GM19372 (cell line): ENCODE measurements at regions not wholly inside any gene's neighbourhood (a gene's known extent, or its start where the extent isn't known, plus 50 kb on each side); places are given as distances from the start of the nearest gene placed in this dataset.
"Not testable (repeated sequence)": the region's sequence is repeated elsewhere in the genome, so short reads cannot be mapped to it uniquely, and the experiment has no call there.

Experiments used
- ATAC-seq: cut with Tn5 transposase; IDR thresholded peaks from one replicate; pipeline ENCODE4 v1.9.1; 2021; ENCODE audit warnings: mild to moderate bottlenecking, low read depth, moderate library complexity; ENCODE audit not compliant: unreplicated experiment

DNA sequence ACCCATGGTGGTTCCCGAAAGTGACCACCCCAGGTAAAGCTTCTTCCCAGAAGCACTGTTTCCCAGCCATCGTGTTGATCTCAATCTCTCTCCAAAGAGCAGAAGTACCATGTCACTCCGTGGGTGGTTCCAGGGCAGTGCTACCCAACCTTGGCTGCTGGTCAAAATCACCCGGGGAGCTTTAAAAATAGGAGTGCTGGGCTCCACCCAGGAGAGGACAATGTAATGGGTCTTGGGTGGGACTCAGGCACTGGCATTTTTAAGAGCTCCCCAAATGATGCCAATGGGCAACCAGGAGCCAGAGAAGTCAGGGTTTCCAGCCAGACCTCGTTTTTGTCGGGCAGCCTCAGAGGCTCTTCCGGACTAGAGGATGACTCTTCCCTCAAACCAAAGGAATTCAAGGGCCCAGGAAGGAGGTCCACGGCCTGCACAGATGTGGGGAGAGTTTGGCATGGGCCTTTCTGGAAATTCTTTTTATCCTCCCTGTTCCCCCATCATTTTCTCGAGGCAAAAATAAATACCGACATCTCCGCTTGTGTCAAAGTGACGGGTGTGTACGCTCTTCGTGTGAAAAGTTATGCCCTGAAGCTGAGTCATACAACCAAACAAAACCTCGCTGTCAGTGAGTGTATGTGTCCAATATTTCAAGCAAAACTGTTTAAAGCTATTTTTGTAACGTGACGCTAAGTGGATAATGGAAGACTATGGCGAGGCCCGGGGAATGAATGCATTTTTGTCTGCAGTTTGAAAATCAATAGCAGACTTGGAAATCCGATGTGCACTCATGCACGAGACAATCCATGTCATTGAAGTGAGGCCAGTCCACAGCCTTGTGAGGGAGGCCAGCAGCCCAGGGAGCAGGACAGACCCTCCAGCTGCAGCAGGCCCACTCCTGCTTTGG lies 364.1 kb downstream of the FOXL1 start:
- ATAC-seq, result no peak

DNA sequence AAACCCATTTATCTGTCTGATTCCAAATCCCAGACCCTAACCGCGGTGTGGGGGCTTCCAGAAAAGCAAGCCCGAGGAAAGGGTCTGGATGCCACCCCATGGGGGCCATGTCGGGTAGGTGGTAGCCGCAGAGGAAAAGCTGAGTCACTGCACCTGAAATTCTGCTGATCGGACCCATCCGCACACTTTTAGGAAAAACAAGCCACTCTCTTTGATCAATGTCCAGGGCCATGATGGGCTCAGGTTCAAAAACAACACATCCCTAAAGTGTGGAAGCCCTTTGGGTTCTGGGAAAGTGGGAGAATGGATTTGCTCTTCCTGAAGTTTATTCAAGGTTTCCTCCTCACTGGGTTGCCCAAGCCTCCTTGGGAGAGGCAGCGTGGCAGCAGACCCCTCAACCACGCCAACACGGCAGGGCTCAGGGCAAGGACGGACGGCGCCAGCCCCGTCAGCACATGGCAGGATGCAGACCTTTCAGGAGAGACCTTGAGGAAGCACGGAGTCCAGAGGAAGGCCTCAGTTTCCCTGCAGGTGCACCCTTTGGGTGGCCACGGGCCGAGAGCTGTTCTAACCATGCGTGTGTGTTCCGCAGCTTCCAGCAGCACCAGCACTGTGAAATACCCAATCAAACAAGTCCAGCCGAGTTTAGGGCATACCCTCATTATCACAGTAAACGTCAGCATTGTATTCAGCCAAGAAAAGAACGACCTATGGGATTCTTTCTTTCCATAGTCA lies 367.0 kb downstream of the FOXL1 start:
- no peak for ATAC-seq

- no peak for ATAC-seq
Observed at GRCh38 chr16:86946396-86946795, 368.0 kb downstream of the FOXL1 start.

- ATAC-seq, result no peak
Observed at GRCh38 chr16:86946981-86947380, 368.6 kb downstream of the FOXL1 start.

DNA sequence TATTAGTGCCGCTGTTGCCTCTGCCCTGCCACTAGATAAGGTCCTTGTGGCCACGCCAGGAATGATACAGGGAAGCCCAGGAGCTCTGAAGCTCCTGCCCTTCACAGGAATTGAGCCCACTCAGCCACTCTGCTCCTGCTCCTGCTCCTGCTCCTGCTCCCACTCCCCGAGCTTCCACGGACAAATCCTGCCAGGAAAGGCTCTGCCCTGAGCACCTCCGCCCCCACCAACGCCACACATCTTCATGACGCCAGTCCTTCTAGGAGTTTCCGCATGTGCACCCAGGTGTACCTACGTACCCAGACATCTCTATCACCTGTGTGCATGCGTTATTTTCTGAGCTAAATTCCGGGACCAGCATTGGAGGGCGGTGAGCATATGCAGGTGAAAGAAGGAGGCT lies 369.1 kb downstream of the C16orf95 start:
- ATAC-seq, result no peak

DNA sequence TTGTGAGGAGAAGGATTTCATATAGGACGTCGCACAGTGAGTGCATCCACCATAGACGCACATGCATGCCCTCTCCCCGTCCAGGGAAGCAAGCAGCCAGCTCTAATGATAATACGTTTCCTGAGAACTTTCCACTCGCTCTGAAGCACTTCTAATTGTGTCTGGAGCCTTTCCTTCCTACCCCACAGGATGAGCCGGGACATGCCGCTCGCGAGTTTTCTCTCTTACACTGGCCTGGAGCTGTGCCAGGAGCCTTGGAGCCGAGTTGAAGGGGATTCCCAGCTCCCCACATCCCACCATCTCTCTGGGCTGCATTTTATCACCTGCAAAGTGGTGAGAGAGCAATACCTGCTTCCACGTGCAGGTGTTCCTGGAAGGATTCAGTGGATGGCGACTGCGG lies 368.1 kb downstream of the C16orf95 start:
- no peak for ATAC-seq

GRCh38 chr16:86949630-86950029 lies 367.6 kb downstream of the C16orf95 start:
- ATAC-seq, result no peak

DNA sequence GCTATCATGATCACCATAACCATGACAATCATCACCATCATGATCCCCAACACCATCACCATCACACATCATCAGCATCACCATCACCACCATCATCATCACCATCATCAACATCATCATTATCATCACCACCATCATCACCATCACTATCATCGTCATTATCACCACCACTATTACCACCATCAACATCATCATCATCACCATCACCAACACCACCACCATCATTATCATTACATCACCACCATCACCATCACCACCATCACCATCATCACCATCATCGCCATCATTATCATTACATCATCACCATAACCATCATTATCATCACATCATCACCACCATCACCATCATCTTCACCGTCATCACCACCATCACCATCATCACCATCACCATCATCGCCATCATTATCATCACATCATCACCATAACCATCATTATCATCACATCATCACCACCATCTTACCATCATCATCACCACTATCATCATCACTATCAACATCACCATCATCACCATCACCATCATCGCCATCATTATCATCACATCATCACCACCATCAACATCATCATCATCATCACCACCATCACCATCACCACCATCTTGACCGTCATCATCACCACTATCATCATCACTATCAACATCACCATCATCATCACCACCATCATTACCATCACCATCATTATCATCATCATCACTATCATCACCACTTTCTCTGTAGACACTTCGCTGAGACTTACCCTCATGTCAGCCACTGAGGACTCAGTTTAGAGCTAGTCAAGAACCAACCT lies 366.0 kb downstream of the C16orf95 start:
- no peak for ATAC-seq

- no peak for ATAC-seq
Observed at GRCh38 chr16:86951831-86952598, 365.2 kb downstream of the C16orf95 start.

DNA sequence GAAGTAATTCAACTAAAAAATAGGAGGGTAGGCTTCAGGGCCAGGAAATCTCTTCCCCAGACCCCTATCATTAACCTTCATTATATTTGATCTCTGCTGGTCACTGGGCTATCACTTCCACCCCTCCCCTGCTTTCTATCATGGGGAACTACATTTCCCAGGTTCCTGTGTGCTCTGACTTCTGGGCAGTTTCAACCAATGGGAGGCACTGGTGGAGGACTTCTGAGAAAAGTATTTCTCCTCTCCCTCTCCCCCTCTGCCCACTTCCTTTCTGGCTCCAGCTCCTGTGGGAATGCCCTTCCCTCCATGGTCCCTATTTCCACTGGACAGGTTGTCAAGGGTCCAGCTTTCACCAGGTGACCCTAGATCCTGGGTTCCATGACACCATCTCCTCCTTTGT lies 364.4 kb downstream of the C16orf95 start:
- ATAC-seq, result no peak

DNA sequence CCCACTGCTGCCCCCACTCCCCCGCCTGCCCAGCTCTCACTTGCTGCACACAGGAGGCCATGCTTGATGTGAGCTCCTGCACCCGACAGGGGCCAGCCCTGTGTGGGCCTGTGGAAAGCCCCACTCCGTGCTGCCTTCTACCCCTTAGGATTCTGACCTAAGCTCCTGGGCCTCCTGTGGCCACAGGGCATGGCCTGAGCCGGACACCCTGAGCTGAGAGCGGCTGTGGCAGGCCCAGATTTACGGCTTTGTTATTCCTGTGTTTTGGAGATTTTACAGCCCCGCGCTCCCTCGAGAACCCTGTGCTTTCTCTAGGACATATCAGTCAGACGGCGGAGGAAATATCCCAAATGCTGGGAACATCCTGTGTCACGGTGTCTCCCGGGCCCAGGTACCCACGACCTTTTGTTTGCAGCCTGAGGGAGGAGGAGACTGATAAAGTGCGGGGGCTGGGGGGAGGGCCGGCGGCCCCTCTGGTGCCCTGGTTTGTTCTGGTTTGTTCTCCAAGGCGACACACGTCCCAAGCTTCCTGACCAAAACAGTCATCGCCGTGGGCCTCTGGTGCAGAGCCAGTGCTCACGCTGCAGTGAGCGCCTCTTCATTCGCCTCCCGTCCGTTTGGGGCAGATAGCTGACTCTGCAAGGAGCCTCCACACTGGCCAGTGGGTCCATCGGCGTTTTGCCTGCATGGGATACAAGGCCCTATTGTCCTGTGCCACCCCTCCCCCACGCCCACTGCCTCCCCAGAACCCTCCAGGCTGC lies 363.4 kb downstream of the C16orf95 start:
- no peak for ATAC-seq

- ATAC-seq, result no peak
Observed at GRCh38 chr16:86955136-86955855, 361.9 kb downstream of the C16orf95 start.

- ATAC-seq, result no peak
Observed at GRCh38 chr16:86956437-86956836, 360.8 kb downstream of the C16orf95 start.

- ATAC-seq, result not testable (repeated sequence)
Observed at GRCh38 chr16:86957662-86958198, 359.5 kb downstream of the C16orf95 start.

DNA sequence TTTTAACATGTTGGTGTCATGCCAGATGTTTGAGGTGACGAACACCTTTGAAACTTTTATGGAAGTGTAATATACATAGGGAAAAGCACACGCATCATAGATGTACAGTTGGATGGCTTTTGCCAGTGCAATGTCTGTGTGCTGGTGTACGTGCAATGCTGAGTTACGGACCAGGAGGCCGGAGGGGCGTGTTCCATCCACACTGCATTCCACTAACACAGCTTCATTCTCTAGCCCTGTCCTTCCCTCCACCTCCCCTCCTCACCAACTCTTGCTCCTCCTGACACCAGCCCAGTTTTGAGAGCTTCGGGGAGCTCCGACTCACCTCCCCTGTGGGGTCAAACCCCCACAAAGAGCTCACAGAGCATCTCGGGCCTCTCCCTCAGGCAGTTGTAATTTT lies 358.8 kb downstream of the C16orf95 start:
- ATAC-seq, result no peak

DNA sequence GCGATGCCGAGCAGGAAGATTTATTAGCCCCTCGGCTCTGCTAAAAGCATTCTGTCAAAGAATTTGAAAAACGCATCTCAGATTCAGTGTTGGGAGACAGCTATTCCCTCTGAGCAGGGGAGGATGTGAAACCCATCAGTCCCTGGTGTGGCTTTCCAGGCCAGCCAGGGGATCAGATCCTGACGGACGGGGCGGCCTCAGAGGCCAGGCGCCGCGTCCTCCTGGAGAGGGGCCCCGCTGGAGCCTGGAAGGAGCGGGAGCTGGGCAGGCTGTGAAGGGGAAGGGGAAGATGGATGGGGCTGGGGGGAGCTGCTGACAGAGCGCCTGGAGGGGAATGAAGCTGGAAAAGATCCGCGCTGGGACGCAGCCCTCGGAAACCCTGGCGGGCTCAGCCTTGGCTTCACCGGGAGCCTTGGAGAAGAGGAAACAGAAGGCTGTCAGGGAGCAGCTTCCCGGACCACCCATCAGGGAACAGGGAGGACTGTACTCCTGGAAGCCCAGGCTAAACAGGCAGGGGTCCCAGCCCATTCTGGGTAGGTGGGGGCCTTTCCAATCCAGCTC lies 358.0 kb downstream of the C16orf95 start:
- no peak for ATAC-seq

GRCh38 chr16:86959729-86960128 lies 357.5 kb downstream of the C16orf95 start:
- ATAC-seq, result no peak

DNA sequence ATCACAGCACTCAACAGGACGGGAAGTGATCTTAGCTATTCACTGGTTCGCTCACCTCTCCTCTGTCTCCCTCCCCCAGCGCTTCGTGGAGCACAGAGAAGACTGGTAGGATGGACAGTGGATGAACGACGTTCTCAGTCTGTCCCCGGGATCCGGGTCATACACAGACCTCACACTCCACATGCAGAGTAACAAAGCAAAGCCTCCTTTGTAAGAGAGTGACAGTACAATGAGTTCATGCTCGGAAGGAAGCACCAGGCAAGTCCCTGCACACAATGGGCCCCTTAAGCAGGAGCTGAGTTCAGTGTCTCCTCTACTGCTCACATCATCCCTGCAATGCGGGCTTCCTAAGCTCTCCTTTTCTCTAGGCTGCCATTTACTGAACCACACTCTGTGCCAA lies 356.9 kb downstream of the C16orf95 start:
- no peak for ATAC-seq
